Stimulated activated CD8-positive, alpha-beta memory T cell treated with anti-CD3 and anti-CD28 coated beads, Interleukin-12 subunit alpha, Interleukin-12 subunit beta, amount 100 ng/mL, for 4 hours (primary cell): ENCODE measurements at regions not wholly inside any gene's neighbourhood (a gene's known extent, or its start where the extent isn't known, plus 50 kb on each side); places are given as distances from the start of the nearest gene placed in this dataset.

Experiments used
- DNase-seq: peaks from one replicate; pipeline ENCODE4 v3.0.0-alpha.2; 2020; ENCODE audit warnings: low read depth

DNA sequence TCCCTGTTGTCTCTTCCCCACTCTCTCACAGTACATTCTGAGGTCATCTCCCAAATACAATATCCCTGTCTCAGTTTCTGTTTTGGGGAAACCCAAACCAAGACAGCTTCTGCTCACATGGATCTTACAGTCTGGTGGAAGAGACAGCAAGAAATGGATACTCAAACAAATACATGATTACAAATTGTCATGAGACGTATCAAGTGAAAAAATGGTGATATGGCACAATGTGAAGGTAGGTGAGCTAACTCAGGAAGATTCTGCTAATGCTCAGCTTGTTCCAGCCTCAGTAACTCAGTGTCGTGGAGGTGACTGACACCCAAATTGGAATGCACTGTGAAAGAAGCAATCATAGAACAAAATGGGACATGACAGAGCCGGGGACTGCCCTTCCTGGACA lies 68.3 kb downstream of the CHST1 start:
- DNase-seq = no peak

DNA sequence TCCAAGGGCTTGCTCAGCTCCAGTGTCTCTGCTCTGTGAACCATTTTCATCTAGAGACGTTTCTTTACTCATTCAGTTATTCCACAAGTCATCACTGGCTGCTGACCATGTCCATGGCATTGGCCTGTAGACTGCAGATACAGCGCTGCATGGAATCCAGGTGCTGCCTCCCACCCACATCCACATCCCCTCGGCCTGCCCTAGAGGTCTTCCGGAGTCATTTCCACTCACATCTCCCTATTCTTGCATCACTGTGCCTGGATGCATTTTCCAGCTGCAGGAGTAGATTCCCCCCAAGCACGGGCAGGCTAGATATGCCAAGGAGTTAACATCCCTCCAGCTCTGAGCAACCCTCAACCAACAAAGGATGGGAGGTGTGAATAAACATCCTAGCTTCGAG lies 68.9 kb downstream of the CHST1 start:
- no peak for DNase-seq

DNA sequence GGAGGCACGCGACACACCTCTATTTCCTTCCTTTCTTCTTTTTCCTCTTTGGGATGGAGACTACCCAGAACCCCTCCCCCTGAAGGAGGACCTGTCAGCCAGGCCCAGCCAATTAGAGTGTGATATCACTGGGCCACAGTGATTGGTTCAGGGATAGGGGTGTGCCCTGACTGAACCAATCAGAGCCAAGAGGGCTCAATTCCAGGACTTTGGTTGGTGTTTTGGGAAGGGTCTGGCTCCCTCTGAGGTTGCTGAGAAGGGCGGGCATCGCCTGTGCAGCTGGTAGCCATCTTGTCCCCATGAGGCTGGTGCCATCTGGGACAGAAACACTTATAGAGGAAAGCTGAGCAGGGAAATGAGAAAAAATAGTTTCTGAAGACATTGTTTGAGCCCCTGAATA lies 71.4 kb downstream of the CHST1 start:
- no peak for DNase-seq

DNA sequence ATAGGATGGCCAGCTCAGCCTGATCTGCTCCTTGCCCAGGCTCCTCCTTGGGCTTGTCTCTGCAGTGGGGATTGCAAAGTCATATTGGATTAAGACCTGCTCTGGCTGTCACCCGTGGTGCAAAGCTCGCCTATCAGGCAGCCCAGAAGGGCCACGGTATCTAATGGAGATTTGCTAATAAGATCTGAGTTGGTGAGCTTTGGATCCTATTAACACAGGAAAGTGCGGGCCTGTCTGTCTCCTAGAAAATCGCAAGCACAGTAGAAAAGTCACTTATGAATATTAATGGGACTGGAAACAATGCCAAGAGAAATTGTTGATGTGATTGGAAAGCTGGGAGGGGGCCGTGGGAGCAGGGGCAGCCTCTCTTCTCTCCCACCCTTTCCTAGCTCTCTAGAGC lies 72.8 kb downstream of the CHST1 start:
- no peak for DNase-seq

DNA sequence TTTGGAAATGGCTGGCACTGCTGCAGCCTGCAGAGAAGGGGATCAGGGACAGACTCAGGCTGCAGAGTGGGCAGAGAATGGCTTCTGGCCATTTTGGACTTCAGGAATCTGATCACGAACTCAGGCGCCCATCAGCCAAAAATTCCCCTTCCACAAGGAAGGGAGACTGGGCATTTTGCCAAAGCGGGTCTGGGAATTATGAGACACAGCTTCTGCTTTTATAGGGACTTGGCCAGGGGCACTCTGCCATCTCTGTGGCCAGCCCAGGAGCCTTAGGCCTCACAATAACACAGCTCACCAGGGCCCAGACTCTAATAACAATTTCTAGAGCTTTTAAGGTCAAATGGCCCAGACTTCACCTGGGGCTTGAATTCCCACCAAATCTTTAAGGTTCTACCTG lies 74.7 kb downstream of the CHST1 start:
- DNase-seq = no peak

DNA sequence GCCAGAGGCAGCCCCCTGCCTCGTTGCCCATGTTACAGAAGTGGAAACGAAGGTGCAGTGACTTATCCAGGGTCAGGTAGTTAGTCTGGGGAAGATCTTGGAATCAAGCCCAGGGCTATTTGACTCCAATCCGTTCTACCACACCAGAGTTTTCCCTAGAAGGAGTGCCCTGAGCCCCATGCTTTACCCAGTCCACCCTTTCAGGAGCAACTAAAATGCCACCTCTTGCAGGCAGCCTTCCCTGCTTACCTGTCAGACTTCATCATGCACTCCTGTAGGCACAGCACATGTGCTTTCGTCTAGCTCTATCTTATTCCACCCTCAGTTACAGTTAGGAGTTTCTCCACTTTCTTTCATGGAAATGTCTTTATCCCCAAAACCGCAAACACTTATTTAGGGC lies 80.2 kb downstream of the CHST1 start:
- no peak for DNase-seq

DNA sequence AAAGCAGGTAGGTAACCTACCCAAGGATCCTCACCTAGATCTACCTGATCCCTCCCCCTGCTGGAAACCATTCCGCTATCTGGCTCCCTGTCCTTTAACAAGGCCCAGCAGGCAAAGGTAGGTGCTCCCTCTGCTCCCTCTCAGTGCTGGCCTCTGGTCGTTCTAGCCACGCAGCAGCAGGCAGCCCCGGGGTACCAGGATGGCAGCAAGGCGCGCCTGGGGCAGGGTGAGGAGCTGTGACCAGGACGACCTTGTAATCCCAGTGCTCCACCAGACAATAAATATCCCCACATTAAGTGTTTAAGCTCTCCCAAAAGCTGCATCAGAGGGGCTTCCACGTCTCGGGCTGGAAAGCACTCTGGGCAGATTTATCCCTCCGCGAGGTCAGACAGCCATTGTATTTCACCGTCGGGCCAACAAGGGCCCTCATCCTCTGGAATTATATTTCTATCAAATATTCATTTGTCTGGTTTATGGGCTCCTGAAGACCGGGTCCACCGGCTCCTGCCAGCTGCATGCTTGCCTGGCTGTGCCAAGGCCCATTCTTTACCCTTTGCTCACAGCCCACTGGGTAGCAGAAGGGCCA lies 81.3 kb downstream of the CHST1 start:
- DNase-seq = no peak

DNA sequence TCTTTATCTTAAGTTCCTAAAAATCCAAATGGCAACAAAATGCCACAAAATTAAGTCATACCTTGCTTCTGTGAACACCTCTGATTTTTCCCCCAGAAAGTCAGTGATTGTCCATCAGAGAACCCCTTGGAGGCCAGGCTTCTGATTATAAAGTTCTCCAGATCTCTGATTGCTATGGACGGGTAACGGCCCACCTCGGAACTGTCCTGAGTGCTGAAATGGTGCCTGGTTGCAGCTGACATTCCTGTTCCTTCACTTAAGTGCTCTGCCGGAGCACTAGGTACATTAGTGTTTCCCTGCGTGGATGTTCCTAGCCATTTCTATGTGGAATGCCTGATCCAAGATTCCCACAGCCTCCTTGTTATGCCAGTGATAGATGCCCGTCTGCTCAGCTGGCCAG lies 85.0 kb downstream of the CHST1 start:
- no peak for DNase-seq

DNA sequence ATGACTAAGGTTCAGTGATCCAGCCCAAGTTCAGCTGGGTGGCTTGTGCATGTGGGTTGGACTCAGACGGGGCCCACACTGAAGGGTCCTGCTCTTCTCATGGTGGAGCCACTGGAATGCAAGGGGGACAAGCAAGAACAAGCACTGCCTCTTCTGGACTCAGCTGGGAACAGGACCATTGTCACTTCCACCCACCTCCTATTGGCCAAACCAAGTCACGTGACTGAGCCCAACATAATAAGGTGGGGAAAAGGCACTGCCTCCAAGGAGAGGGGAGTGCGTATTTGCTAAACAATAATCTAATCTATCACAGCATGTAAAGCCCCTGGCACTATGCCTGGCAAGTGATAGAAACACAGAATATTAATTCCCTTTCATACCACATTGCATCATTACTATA lies 87.1 kb downstream of the CHST1 start:
- no peak for DNase-seq

DNA sequence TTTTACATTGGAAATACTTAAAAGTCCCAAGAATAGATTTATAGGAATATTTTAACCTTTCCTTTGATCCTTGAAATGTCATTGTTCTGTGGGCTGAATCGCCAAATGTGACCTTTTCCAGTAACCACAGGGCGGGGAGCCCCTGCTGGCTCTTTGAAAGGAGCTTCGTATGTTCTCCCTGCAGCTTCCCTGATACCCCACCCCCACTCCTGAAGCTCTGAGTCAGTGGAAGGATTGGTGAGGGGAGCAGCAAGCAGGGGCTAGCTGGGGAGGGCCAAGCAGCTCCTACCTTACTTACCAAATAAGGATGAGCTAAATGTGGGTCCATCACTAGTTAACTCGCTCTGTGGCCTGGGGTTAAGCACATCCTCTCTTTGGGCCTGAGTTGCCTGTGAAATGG lies 87.7 kb downstream of the CHST1 start:
- DNase-seq = no peak

DNA sequence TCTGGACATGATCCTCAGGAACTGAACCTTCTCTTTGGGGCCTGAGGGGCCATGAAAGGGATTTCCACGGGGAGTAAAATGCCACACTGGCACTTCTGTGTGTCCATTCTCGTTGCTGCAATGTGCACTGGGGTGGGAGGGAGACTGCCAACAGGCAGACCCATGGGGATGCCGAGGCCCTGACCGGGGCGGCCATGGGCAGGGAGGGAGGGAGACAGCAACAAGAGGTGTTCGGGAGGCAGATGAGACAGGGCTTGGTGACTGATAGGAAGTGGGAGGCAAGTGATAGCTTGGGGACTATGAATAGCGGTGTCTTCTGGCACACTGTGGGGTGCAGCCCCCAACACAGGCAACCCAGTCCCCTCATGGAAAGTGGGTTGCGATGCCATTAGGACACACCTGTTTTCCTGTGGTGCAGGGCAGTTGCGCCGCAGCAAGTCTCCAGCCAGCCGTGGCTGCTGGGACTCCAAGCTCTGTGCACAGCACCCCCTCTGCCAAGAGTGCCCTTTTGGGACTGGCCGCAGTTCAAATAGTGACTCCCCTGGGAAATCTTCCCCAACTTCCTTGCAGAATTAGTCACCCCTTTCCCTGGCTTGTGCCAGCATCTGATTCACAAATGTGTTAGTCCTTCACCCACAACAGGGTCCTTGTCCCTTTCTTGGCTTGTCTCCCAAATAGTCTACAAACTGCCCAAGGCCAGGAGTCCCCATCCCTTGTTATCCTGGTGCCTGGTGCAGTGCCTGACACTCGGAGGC lies 88.8 kb downstream of the CHST1 start:
- no peak for DNase-seq

DNA sequence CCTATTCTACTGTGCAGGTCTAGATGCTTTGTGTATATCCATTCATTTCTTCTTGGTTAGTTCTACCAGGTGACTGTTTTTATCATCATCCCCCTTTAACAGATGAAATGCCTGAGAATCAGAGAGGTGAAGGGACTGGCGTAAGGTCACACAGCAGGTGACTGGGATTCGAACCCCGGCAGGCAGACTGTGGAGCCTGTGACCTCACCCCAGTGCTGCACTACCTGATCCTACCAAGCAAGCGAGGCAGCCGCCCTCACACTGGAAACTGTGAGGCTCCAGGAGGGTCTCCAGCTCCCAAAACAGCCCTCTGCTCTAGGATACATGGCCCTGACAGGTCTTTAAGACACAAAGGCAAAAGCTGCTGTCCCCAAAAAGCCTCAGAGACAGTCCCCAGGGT lies 91.7 kb downstream of the CHST1 start:
- no peak for DNase-seq

DNA sequence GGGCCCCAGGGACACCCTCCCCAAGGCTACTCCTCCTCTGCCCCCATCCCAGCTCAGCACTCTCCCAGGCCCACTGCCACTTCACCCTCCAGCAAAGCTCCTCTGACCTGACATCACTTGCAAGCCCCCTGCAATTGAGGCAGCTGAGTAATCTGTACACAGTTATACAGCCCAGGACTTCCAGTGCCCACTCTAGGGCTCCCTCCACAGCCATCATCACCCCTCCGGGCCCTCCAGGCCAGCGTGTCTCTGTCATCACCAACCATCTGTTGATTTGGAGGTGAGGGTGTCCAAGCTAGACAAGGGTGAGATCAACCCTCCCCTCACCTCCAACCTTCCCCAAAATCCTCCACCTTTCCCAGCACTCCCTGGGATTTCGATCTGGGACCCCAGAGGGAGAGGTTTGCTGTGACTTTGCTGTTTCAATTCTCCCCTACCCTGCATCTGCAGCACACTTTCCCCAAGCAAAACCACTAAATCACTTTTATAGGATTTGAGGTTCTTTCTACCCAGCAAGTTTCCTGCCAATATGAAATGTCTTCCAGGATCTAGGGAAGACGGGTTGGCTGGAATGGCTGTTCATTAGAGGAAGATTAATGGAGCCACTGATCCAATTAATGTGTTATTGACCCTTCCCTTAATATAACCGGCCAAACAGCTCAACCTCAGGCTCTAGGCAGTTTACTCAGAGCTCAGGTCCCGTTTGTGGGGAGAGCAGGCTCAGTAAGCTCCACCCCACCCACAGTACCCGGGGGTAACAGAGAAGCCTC lies 92.9 kb downstream of the CHST1 start:
- no peak for DNase-seq

DNA sequence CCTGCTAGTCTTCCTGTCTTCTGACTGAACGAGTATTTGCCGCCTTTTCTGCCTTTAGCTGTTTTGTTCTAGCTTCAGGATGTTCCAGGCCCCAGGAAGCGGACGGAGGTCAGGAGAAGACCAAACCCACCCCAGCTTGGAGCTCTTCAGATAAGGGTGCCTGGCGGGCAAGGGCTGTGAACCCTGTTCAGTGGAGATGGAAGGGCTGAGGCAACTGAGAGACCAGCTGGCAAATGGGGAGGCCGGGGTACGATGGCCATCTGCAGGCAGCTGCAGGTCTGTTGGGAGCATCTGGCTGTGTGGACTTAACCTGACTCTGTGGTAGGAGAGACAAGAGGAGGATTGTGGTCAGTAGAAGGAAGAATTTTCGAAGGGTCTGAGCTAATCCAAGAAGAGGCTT lies 95.6 kb downstream of the CHST1 start:
- no peak for DNase-seq

DNA sequence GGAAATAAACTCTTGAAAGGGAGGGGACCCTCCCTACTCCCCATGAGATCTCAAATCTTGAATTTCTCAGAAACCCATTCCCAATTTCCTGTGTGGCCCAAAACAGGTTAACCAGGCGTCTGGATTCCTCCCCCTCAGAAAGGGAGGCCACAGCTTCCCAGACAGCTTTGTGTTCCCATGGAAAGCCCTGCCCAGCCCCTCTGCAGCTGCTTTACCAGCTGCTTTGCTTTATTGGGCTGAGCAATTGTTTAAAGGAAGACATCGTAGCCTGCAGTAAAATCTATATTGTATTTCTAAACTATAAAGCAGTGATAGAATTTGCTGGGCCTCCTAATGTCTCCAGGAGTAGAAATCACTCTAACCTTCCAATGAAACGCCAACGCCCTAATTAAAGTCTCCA lies 97.4 kb downstream of the CHST1 start:
- no peak for DNase-seq

DNA sequence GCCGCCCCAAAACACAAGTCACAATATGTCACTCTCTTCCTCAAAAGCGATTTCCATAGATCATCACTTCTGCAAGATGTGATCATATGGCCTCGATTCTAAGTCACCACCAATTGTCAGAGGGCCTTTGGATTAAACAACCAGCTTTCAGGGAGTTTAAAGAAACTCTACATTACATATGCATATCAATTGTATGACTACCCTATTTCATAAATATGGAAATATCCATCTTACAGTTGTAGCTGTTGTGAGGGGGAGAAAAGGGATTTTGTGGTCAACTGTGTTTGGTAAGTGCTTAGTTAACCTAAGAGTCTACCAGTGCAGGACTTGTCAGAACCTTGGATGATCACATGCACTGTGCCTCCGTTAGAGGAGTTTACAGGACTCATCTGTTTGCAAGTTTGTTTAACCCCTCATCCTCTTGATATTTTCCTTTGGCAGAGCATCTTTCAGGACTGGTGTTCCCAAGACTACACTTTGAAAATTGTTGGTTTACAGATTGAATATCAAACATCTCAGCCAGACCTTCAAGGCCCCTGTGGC lies 99.9 kb downstream of the CHST1 start:
- DNase-seq = no peak

DNA sequence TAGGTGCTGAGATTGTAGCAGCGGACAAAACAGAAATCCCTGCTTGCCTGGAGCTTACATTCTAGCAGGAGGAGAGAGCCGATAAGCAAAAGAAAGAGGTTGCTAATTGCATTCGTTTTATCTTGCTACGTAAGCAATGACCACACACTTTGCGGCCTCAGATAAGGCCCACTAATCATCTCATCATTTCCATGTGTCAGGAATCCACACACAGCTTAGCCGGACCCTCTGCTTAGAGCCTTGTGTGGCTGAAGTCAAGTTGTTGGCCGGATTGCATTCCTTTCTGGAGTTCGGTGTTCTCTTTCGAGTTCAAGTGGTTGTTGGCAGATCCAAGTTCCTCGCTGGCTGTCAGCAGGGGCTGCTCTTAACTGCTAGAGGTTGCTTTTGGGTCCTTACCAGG lies 101.6 kb downstream of the CHST1 start:
- no peak for DNase-seq

DNA sequence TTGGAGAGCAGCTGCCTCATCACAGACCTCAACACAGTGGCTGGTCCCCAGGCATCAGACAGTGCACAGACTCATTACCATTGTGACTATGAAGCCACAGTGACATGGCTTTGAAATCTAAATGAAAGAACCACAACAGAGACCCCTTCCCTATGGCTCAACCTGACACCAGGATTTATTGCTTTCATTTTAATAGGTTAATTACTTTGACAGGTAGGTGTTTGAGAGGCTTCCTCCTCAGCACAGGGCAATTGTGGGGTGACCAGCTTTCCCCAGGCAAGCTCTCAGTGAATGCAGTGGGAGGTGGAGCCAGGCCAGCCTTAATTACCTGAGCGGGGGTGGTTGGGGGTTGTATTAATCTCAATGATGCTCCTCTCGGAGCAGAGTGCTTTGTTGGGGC lies 102.3 kb downstream of the CHST1 start:
- DNase-seq = no peak

DNA sequence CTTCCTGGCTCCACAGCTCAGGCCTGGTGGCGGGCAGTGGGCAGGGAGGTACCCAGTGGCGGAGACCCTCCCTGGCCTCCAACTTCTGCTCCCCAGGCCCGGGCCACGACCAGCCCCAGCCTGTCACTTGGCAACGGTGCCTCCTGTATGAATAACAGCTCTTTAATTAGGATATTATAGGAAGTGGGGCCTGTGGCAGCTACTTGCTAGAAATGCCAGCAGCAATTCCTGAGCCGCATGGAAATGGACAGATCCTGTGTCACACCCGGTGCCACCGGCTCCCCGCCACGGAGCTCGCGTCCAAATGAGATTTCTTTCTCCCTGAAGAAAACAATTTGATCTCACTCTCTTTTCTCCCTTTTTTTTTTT lies 104.5 kb downstream of the CHST1 start:
- DNase-seq = no peak

DNA sequence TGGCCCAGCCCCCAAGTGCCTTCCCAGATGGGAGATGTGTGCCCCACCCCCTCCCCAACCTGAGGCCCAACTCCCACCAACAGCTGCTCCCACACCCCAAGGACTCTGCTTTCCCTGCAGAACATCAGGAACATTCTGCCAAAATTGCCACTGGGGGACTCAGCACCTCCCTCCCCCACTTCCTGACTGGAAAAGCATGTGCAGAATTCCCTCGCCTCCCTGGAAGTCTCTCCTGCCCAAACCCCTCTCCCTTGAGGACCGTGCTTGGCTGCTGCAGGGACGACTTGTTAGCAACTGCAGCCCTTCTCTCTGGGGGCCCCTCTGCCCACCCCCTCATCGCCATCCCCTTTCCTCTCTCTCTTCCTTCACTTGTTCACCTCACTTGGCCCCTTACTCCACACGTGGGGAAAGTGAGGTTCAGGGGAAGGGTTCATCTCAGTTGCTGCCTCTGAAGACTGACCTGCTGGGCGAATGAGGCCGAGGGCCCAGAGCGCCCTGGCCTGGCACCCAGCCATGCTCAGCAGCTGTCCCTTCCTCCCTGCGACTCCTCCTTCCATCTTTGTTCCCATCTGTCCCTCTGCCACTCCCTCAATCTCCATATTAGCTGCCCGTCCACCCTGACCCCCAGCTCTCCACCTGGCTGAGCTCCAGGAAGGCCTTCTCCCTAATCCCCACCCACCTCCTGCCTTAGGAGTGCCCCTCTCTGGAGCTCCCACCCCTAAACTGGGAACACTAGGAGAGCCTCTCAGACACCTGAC lies 105.1 kb downstream of the CHST1 start:
- no peak for DNase-seq

DNA sequence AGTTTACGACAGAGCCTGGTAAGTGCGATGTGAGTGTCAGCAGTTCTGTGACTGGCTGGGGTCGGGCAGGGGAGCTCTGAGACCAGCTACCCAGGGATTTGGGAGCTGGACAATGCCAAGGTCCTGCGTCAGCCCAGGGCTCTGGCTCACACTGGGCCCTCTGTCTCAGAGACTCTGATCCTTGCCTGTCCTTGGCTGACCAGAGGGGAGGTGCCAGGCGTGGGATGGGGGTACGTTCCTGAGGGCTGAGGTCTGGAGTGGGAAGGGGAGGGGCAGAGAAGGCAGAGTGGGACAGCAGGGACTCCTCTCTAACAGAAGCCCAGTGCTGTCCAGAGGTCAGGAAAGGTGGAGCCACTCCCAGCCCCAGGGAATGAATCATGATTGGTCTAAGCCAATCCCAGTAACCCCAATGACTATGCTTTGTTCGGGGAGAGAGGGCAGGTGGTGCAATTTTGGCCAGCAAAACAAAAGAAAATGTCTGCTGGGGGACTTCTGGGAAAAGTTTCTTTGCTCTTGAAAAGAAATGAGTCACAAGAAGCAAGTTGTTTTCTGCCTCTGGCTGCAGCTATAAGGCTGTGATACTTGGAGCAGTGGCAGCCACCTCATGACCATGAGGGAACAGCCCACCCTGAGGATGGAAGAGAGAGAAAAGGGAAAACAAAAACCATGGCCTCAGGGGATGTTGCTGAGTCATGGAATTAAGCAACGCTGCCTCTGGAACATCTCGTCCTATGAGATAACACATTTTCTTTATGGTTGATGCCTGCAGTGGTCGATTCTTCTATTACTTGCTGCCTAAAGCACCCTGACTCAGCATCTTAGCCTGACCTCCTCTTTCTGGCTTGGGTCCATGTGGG lies 108.3 kb downstream of the CHST1 start:
- no peak for DNase-seq
